Endothelial cell of umbilical vein (primary cell): ENCODE measurements at regions not wholly inside any gene's neighbourhood (a gene's known extent, or its start where the extent isn't known, plus 50 kb on each side); places are given as distances from the start of the nearest gene placed in this dataset.

Experiments used
- BruUV-seq: library from RNA; stranded (reverse); fragments of 400-500 nt; replicated peaks from 2 replicates; lab custom pipeline; 2021; lab: Mats Ljungman, UMichigan
- CTCF ChIA-PET: fragments of 300-600, 350-600 bp; sonication (Branson Sonifier 250); formaldehyde crosslinking; loops from one replicate; lab custom pipeline; 2021; ENCODE audit warnings: antibody characterized with exemption, inconsistent platforms; lab: Charles Lee
- POLR2A ChIA-PET: fragments of 300-600, 350-600 bp; sonication (Branson Sonifier 250); formaldehyde crosslinking; loops from one replicate; lab custom pipeline; 2021; ENCODE audit warnings: antibody characterized with exemption, inconsistent platforms; lab: Charles Lee
- DNase-seq: peaks from one replicate; pipeline ENCODE4 v3.0.0-alpha.2; 2011; ENCODE audit warnings: low read depth, low spot score
- FAIRE-seq: peaks from 2 replicates; lab custom pipeline; 2011; peaks lifted over from hg19 to GRCh38; lab: Jason Lieb, UNC
- H2AFZ ChIP-seq: 2 replicates; pipeline ENCODE4 v1.6.0; 2012; ENCODE audit warnings: low read depth, low read length, control low read depth, inconsistent platforms
- H3K27ac ChIP-seq: 2 replicates; pipeline ENCODE4 v1.5.1; 2011; ENCODE audit warnings: low read depth, mild to moderate bottlenecking, control low read depth, low read length, moderate library complexity; ENCODE audit not compliant: insufficient read depth
- H3K27me3 ChIP-seq, 2 experiments: 2 replicates each; pipeline versions ENCODE4 v1.6.0 to v1.6.1; 2011; ENCODE audit warnings: low read length in 2 of 2, mixed read lengths in 1 of 2; ENCODE audit not compliant: control insufficient read depth in 2 of 2, insufficient read depth in 2 of 2
- H3K36me3 ChIP-seq, 2 experiments: 2 replicates in 1 of 2; 3 replicates in 1 of 2; pipeline ENCODE4 v1.5.1; 2011; ENCODE audit warnings: low read length in 2 of 2, mild to moderate bottlenecking in 1 of 2, moderate library complexity in 1 of 2; ENCODE audit not compliant: control insufficient read depth in 2 of 2, insufficient read depth in 2 of 2; ENCODE audit errors: extremely low read depth in 1 of 2
- H3K4me1 ChIP-seq: 3 replicates; pipeline ENCODE4 v1.5.1; 2011; ENCODE audit warnings: mild to moderate bottlenecking, low read length; ENCODE audit not compliant: control insufficient read depth, insufficient read depth; ENCODE audit errors: extremely low read depth
- H3K4me2 ChIP-seq: 2 replicates; pipeline ENCODE4 v1.6.1; 2011; ENCODE audit warnings: low read length, control low read depth, mixed read lengths; ENCODE audit not compliant: insufficient read depth
- H3K4me3 ChIP-seq, 3 experiments: fragments of 200-600 bp in 1 of 3; sonication (generic), shearing (Covaris generic) in 1 of 3; replicated peaks in 1 of 3; 2 replicates each; pipeline ENCODE4 v1.5.1; 2011 to 2016; ENCODE audit warnings: control low read depth in 3 of 3, low read length in 3 of 3, mild to moderate bottlenecking in 2 of 3, inconsistent platforms in 1 of 3, low read depth in 1 of 3, moderate library complexity in 1 of 3; ENCODE audit not compliant: insufficient read depth in 1 of 3
- H3K79me2 ChIP-seq: 2 replicates; pipeline ENCODE4 v1.6.0; 2012; ENCODE audit warnings: low read length, inconsistent platforms; ENCODE audit not compliant: control insufficient read depth, insufficient read depth
- H3K9ac ChIP-seq: replicated peaks from 2 replicates; pipeline ENCODE3; 2011; ENCODE audit warnings: low read length, control low read depth; ENCODE audit not compliant: insufficient read depth; ENCODE audit errors: extremely low read depth
- H3K9me1 ChIP-seq: replicated peaks from 3 replicates; pipeline ENCODE4 v1.6.0; 2011; ENCODE audit warnings: mild to moderate bottlenecking, low read length; ENCODE audit not compliant: control insufficient read depth, insufficient read depth; ENCODE audit errors: extremely low read depth
- H3K9me3 ChIP-seq: replicated peaks from 2 replicates; pipeline ENCODE4 v1.5.1; 2012; ENCODE audit warnings: low read length, inconsistent platforms; ENCODE audit not compliant: control insufficient read depth, insufficient read depth
- H4K20me1 ChIP-seq: replicated peaks from 2 replicates; pipeline ENCODE3; 2011; ENCODE audit warnings: mild to moderate bottlenecking, low read length; ENCODE audit not compliant: control insufficient read depth, insufficient read depth; ENCODE audit errors: extremely low read depth
- CTCF ChIP-seq, 2 donors: IDR thresholded peaks; 1 replicate in 1 of 2; 2 replicates in 1 of 2; pipeline ENCODE4 v1.5.1; 2011; ENCODE audit warnings: low read length in 2 of 2, mild to moderate bottlenecking in 2 of 2, moderate library complexity in 2 of 2, control low read depth in 1 of 2, inconsistent platforms in 1 of 2, low read depth in 1 of 2; ENCODE audit not compliant: insufficient read depth in 1 of 2; ENCODE audit errors: extremely low read depth in 1 of 2
- EZH2 ChIP-seq: IDR thresholded peaks from 2 replicates; pipeline ENCODE4 v1.6.1; 2012; ENCODE audit warnings: borderline replicate concordance, low read depth, mild to moderate bottlenecking, moderate library complexity, low read length, inconsistent platforms; ENCODE audit not compliant: severe bottlenecking
- FOS ChIP-seq: IDR thresholded peaks from 2 replicates; pipeline ENCODE4 v1.6.1; 2011; ENCODE audit warnings: mild to moderate bottlenecking, low read length, moderate library complexity, borderline replicate concordance; ENCODE audit not compliant: insufficient read depth
- GATA2 ChIP-seq: IDR thresholded peaks from 2 replicates; pipeline ENCODE4 v1.7.0; 2011; ENCODE audit warnings: low read depth, mild to moderate bottlenecking, moderate library complexity, mixed read lengths, low read length; ENCODE audit not compliant: insufficient read length, insufficient read depth
- JUN ChIP-seq: IDR thresholded peaks from 2 replicates; pipeline ENCODE4 v1.6.1; 2011; ENCODE audit warnings: borderline replicate concordance, low read depth; ENCODE audit not compliant: insufficient read length, insufficient read depth
- MYC ChIP-seq: IDR thresholded peaks from one replicate; pipeline ENCODE4 v1.6.1; 2011; ENCODE audit warnings: mild to moderate bottlenecking, low read depth, low read length
- POLR2A ChIP-seq: IDR thresholded peaks from 2 replicates; pipeline ENCODE4 v1.6.1; 2012; ENCODE audit warnings: low read depth, mild to moderate bottlenecking, control low read depth, low read length
- POLR2AphosphoS5 ChIP-seq: IDR thresholded peaks from 2 replicates; pipeline ENCODE4 v1.6.1; 2012; ENCODE audit warnings: low read depth, mild to moderate bottlenecking, control low read depth, low read length, moderate library complexity; ENCODE audit not compliant: insufficient read depth
- dilution Hi-C: fragments of 300-500 bp; cut with MboI; formaldehyde crosslinking; loops from one replicate; pipeline ENCODE4 v1.15.0; 2019; ENCODE audit warnings: low sequenced_read_pairs; ENCODE audit not compliant: extremely low pct_ligation_motif_present
- intact Hi-C: fragments of 100-400 bp; cut with micrococcal nuclease; formaldehyde crosslinking; loops from one replicate; pipeline ENCODE4 v1.10.0; 2022
- TF ChIP-seq, protein P1 (sequence below): IDR thresholded peaks from 2 replicates; pipeline ENCODE4 v1.6.1; 2011; ENCODE audit not compliant: insufficient read depth, insufficient read length

- TF ChIP-seq POLR2AphosphoS5 (no peak), FOS (no peak), POLR2A (no peak), MYC (no peak), CTCF (IDR thresholded peaks at IDR 0.05; ENCODE audit: extremely low read depth in 1 of 2, insufficient read depth in 1 of 2, low read depth in 1 of 2, low read length in 2 of 2) (no peak), JUN (no peak), EZH2 (no peak), GATA2 (no peak)
- TF ChIP-seq, protein P1, sequence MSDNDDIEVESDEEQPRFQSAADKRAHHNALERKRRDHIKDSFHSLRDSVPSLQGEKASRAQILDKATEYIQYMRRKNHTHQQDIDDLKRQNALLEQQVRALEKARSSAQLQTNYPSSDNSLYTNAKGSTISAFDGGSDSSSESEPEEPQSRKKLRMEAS: no peak
- Histone ChIP-seq H3K4me3 (no peak overlapping the region), H3K9me3 (no peaks in the 10 kb centered on the region), H2AFZ (no peak overlapping the region), H3K4me2 (no peak overlapping the region), H3K27me3 (no peaks in the 10 kb centered on the region), H3K9me1 (no peaks in the 10 kb centered on the region), H3K27ac (no peak overlapping the region), H3K4me1 (peaks cover 24% of the 10 kb centered on the region), H3K36me3 (no peaks in the 10 kb centered on the region), H3K9ac (no peak overlapping the region), H3K79me2 (no peaks in the 10 kb centered on the region), H4K20me1 (no peaks in the 10 kb centered on the region)
- no peak for DNase-seq
- no peak for FAIRE-seq
- POLR2A ChIA-PET: no interaction called here
- CTCF ChIA-PET: interaction anchor here (1.4 kb wide), 1 partner anchor 12 kb away, joined by 3 read pairs; no protein-coding TSS in a partner anchor
- dilution Hi-C loops: no loop called here
- no TSS peak for BruUV-seq
- intact Hi-C loops: no loop called here
Observed at GRCh38 chr6:22466665-22467245, 102.6 kb upstream of the HDGFL1 start.
